ENCODE measurements at regions not wholly inside any gene's neighbourhood (a gene's known extent, or its start where the extent isn't known, plus 50 kb on each side); places are given as distances from the start of the nearest gene placed in this dataset.

DNA sequence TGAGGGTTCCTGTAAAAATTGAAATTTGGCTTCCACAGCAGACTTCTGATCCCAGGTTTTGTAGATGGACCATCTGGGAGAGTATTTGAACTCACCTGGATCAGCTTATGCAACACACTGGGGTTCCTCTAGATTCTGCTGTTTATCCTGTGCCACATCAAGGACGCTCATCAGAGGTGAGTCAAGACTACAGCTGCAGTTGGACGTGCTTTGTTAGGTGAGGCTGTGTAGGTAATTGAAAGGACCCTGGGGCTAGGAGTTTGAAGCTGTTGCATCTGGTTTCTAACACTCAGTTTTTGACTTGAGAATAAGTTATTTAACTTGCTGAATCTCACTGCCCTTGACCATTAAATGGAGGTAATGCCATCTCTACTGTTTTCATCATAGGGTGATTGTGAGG is 394.2 kb downstream of the EDEM1 start:
- Histone ChIP-seq H3K9me1 (replicated peaks; ENCODE audit: control insufficient read depth, extremely low read depth, insufficient read depth, low read length) (no peaks in the 10 kb centered on the region), H2AFZ (ENCODE audit: low read depth, low read length) (no peak overlapping the region), H4K20me1 (replicated peaks; ENCODE audit: control insufficient read depth, extremely low read depth, insufficient read depth, low read length) (no peaks in the 10 kb centered on the region), H3K4me2 (ENCODE audit: insufficient read depth, low read length) (no peak overlapping the region), H3K27ac (ENCODE audit: insufficient read depth, low read depth, low read length) (no peak overlapping the region), H3K36me3 (ENCODE audit: control insufficient read depth in 2 of 2, extremely low read depth in 1 of 2, insufficient read depth in 2 of 2, low read length in 2 of 2) (no peaks in the 10 kb centered on the region), H3K27me3 (ENCODE audit: control insufficient read depth in 2 of 2, insufficient read depth in 2 of 2, low read length in 2 of 2) (no peaks in the 10 kb centered on the region), H3K79me2 (ENCODE audit: control insufficient read depth, insufficient read depth, low read length) (no peaks in the 10 kb centered on the region), H3K9ac (replicated peaks; ENCODE audit: extremely low read depth, insufficient read depth, low read length) (no peak overlapping the region), H3K9me3 (replicated peaks; ENCODE audit: control insufficient read depth, insufficient read depth, low read length) (peaks cover 8% of the 10 kb centered on the region), H3K4me3 (replicated peaks in 1 of 3; ENCODE audit: insufficient read depth in 1 of 3, low read depth in 1 of 3, low read length in 3 of 3) (no peak overlapping the region), H3K4me1 (ENCODE audit: control insufficient read depth, extremely low read depth, insufficient read depth, low read length) (no peaks in the 10 kb centered on the region)
- POLR2A ChIA-PET, result no interaction called here
- CTCF ChIA-PET, result no interaction called here
- TF ChIP-seq CTCF (IDR thresholded peaks at IDR 0.05; ENCODE audit: extremely low read depth in 1 of 2, insufficient read depth in 1 of 2, low read depth in 1 of 2, low read length in 2 of 2), result no peak
- no peak for TF ChIP-seq EZH2 (IDR thresholded peaks at IDR 0.05; ENCODE audit: borderline replicate concordance, low read depth, low read length, severe bottlenecking)
- no peak for TF ChIP-seq POLR2A (IDR thresholded peaks at IDR 0.05; ENCODE audit: low read depth, low read length)
- TF ChIP-seq FOS (IDR thresholded peaks at IDR 0.05; ENCODE audit: borderline replicate concordance, insufficient read depth, low read length), result no peak
- no peak for TF ChIP-seq POLR2AphosphoS5 (IDR thresholded peaks at IDR 0.05; ENCODE audit: insufficient read depth, low read depth, low read length)
- TF ChIP-seq, protein P1, sequence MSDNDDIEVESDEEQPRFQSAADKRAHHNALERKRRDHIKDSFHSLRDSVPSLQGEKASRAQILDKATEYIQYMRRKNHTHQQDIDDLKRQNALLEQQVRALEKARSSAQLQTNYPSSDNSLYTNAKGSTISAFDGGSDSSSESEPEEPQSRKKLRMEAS (IDR thresholded peaks at IDR 0.05; ENCODE audit: insufficient read depth, insufficient read length), result no peak
- no peak for TF ChIP-seq MYC (IDR thresholded peaks at IDR 0.05; ENCODE audit: low read depth, low read length)
- TF ChIP-seq JUN (IDR thresholded peaks at IDR 0.05; ENCODE audit: borderline replicate concordance, insufficient read depth, insufficient read length, low read depth), result no peak
- TF ChIP-seq GATA2 (IDR thresholded peaks at IDR 0.05; ENCODE audit: insufficient read depth, insufficient read length, low read depth, low read length), result no peak
- dilution Hi-C loops (cut with MboI; ENCODE audit: extremely low pct_ligation_motif_present, low sequenced_read_pairs) (no loop called here), intact Hi-C loops (cut with micrococcal nuclease) (no loop called here)
- FAIRE-seq, result no peak
- no TSS peak for BruUV-seq (replicated peaks)
- no peak for DNase-seq (ENCODE audit: low read depth, low spot score)

Data from endothelial cell of umbilical vein (primary cell).